ENCODE measurements at regions not wholly inside any gene's neighbourhood (a gene's known extent, or its start where the extent isn't known, plus 50 kb on each side); places are given as distances from the start of the nearest gene placed in this dataset.

GRCh38 chr11:44445500-44446365, 119.7 kb upstream of the CD82 start:
- Histone ChIP-seq H2AFZ (ENCODE audit: control insufficient read depth, low read length) (peak overlapping the region; percentile 23), H3K36me3 (ENCODE audit: control insufficient read depth in 2 of 2, extremely low read depth in 1 of 2, insufficient read depth in 2 of 2, low read length in 2 of 2) (no peaks in the 10 kb centered on the region), H3K9me1 (ENCODE audit: control insufficient read depth, extremely low read depth, insufficient read depth, low read length) (no peaks in the 10 kb centered on the region), H3K4me3 (ENCODE audit: control insufficient read depth in 2 of 3, extremely low read depth in 1 of 3, insufficient read depth in 2 of 3, low read depth in 1 of 3, low read length in 3 of 3) (no peak overlapping the region), H3K4me2 (ENCODE audit: control insufficient read depth, extremely low read depth, insufficient read depth, low read depth, low read length) (peak overlapping the region; percentile 49), H3K79me2 (ENCODE audit: control insufficient read depth, insufficient read depth, low read length) (no peaks in the 10 kb centered on the region), H3K9me3 (ENCODE audit: control insufficient read depth, low read depth, low read length) (no peaks in the 10 kb centered on the region), H3K27ac (ENCODE audit: control insufficient read depth, insufficient read depth, low read length) (no peak overlapping the region), H3K9ac (ENCODE audit: control insufficient read depth, extremely low read depth, insufficient read depth, low read length) (no peak overlapping the region), H4K20me1 (ENCODE audit: control insufficient read depth, extremely low read depth, insufficient read depth, low read length) (no peaks in the 10 kb centered on the region), H3K4me1 (ENCODE audit: control insufficient read depth, extremely low read depth, insufficient read depth, low read length) (peaks cover 9% of the 10 kb centered on the region), H3K27me3 (ENCODE audit: control insufficient read depth, extremely low read depth, insufficient read depth, low read length) (no peaks in the 10 kb centered on the region)
- TF ChIP-seq CTCF (optimal IDR thresholded peaks at IDR 0.05 in 1 of 3, IDR thresholded peaks at IDR 0.05 in 1 of 3, conservative IDR thresholded peaks at IDR 0.05 in 1 of 3; ENCODE audit: extremely low read depth in 1 of 3, insufficient read depth in 2 of 3, low read length in 3 of 3), result no peak
- TF ChIP-seq EZH2 (IDR thresholded peaks at IDR 0.05; ENCODE audit: low read length), result no peak
- DNase-seq (ENCODE audit: low read depth, low spot score) (peak; percentile 56), FAIRE-seq (peak; percentile 94)
- dilution Hi-C loops (cut with MboI; ENCODE audit: extremely low pct_ligation_motif_present, low sequenced_read_pairs), result no loop called here

GRCh38 chr11:44446366-44446762, 119.1 kb upstream of the CD82 start:
- H3K9me1 ChIP-seq (ENCODE audit: control insufficient read depth, extremely low read depth, insufficient read depth, low read length), result no peaks in the 10 kb centered on the region
- no peak for FAIRE-seq
- H3K79me2 ChIP-seq (ENCODE audit: control insufficient read depth, insufficient read depth, low read length), result no peaks in the 10 kb centered on the region
- no peaks in the 10 kb centered on the region for H3K27me3 ChIP-seq (ENCODE audit: control insufficient read depth, extremely low read depth, insufficient read depth, low read length)
- no peak overlapping the region for H2AFZ ChIP-seq (ENCODE audit: control insufficient read depth, low read length)
- no peak overlapping the region for H3K4me3 ChIP-seq (ENCODE audit: control insufficient read depth in 2 of 3, extremely low read depth in 1 of 3, insufficient read depth in 2 of 3, low read depth in 1 of 3, low read length in 3 of 3)
- peak overlapping the region; percentile 49 for H3K4me2 ChIP-seq (ENCODE audit: control insufficient read depth, extremely low read depth, insufficient read depth, low read depth, low read length)
- no peaks in the 10 kb centered on the region for H3K9me3 ChIP-seq (ENCODE audit: control insufficient read depth, low read depth, low read length)
- DNase-seq (ENCODE audit: low read depth, low spot score), result no peak
- TF ChIP-seq CTCF (optimal IDR thresholded peaks at IDR 0.05 in 1 of 3, IDR thresholded peaks at IDR 0.05 in 1 of 3, conservative IDR thresholded peaks at IDR 0.05 in 1 of 3; ENCODE audit: extremely low read depth in 1 of 3, insufficient read depth in 2 of 3, low read length in 3 of 3) (no peak), EZH2 (IDR thresholded peaks at IDR 0.05; ENCODE audit: low read length) (no peak)
- H3K36me3 ChIP-seq (ENCODE audit: control insufficient read depth in 2 of 2, extremely low read depth in 1 of 2, insufficient read depth in 2 of 2, low read length in 2 of 2), result no peaks in the 10 kb centered on the region
- no peak overlapping the region for H3K27ac ChIP-seq (ENCODE audit: control insufficient read depth, insufficient read depth, low read length)
- dilution Hi-C loops (cut with MboI; ENCODE audit: extremely low pct_ligation_motif_present, low sequenced_read_pairs), result no loop called here
- H3K9ac ChIP-seq (ENCODE audit: control insufficient read depth, extremely low read depth, insufficient read depth, low read length), result no peak overlapping the region
- H3K4me1 ChIP-seq (ENCODE audit: control insufficient read depth, extremely low read depth, insufficient read depth, low read length), result peaks cover 9% of the 10 kb centered on the region
- H4K20me1 ChIP-seq (ENCODE audit: control insufficient read depth, extremely low read depth, insufficient read depth, low read length), result no peaks in the 10 kb centered on the region
